GM12878 (cell line): ENCODE measurements at regions not wholly inside any gene's neighbourhood (a gene's known extent, or its start where the extent isn't known, plus 50 kb on each side); places are given as distances from the start of the nearest gene placed in this dataset.

Experiments
- ATAC-seq: fragments of 200-7000 bp; cut with Tn5 transposase; 3 replicates; pipeline ENCODE4 v1.9.1; 2020; ENCODE audit warnings: mild to moderate bottlenecking, moderate library complexity
- BruUV-seq: library from RNA; stranded (reverse); fragments of 400-500 nt; replicated peaks from 2 replicates; lab custom pipeline; 2021; lab: Mats Ljungman, UMichigan
- CTCF ChIA-PET: fragments of 300-600 bp; sonication (Branson Sonifier 250); formaldehyde crosslinking; extraction: SDS; loops from one replicate; lab custom pipeline; 2021; ENCODE audit warnings: inconsistent platforms; lab: Yijun Ruan, JAX
- POLR2A ChIA-PET: fragments of 350-600 bp; formaldehyde crosslinking; extraction: SDS; loops from one replicate; lab custom pipeline; 2021; ENCODE audit warnings: inconsistent platforms; lab: Charles Lee
- RAD21 ChIA-PET: fragments of 300-600 bp; sonication (Branson Sonifier 250); formaldehyde crosslinking; loops from one replicate; lab custom pipeline; 2023; ENCODE audit warnings: antibody characterized with exemption; ENCODE audit not compliant: unreplicated experiment; lab: Charles Lee
- SMC1A ChIA-PET: fragments of 300-600 bp; sonication (Branson Sonifier 250); formaldehyde crosslinking; loops from one replicate; lab custom pipeline; 2023; ENCODE audit not compliant: unreplicated experiment, uncharacterized antibody; lab: Charles Lee
- DNase-seq: peaks from one replicate; pipeline ENCODE4 v3.0.0-alpha.2; 2011; ENCODE audit warnings: low read depth, low spot score
- FAIRE-seq: peaks from 3 replicates; lab custom pipeline; 2011; peaks lifted over from hg19 to GRCh38; lab: Jason Lieb, UNC
- H2AFZ ChIP-seq: 2 replicates; pipeline ENCODE4 v1.6.0; 2011; ENCODE audit warnings: low read depth, low read length, control low read depth; ENCODE audit not compliant: control insufficient read depth
- H3K27ac ChIP-seq: 2 replicates; pipeline ENCODE4 v1.5.1; 2011; ENCODE audit warnings: control low read depth; ENCODE audit not compliant: control insufficient read depth, insufficient read depth
- H3K27me3 ChIP-seq, 2 experiments: replicated peaks in 1 of 2; 2 replicates each; pipeline versions ENCODE4 v1.6.0 to v1.6.1; 2011; ENCODE audit warnings: low read length in 1 of 2; ENCODE audit not compliant: control insufficient read depth in 2 of 2, insufficient read depth in 2 of 2
- H3K36me3 ChIP-seq, 2 experiments: 2 replicates each; pipeline ENCODE4 v1.5.1; 2011; ENCODE audit warnings: low read length in 1 of 2; ENCODE audit not compliant: control insufficient read depth in 2 of 2, insufficient read depth in 2 of 2
- H3K4me1 ChIP-seq: 2 replicates; pipeline ENCODE4 v1.6.1; 2011; ENCODE audit warnings: mild to moderate bottlenecking, low read length, moderate library complexity, mixed read lengths; ENCODE audit not compliant: control insufficient read depth, insufficient read depth
- H3K4me2 ChIP-seq: 2 replicates; pipeline ENCODE4 v1.6.0; 2011; ENCODE audit warnings: control low read depth; ENCODE audit not compliant: control insufficient read depth, insufficient read depth
- H3K4me3 ChIP-seq: fragments of 200-600 bp; sonication (generic); 2 replicates; pipeline ENCODE4 v1.5.1; 2016
- H3K79me2 ChIP-seq: 2 replicates; pipeline ENCODE4 v1.6.0; 2011; ENCODE audit warnings: low read length; ENCODE audit not compliant: control insufficient read depth, insufficient read depth
- H3K9ac ChIP-seq: 2 replicates; pipeline ENCODE4 v1.8.0; 2011; ENCODE audit warnings: low read length, control low read depth, mixed read lengths; ENCODE audit not compliant: control insufficient read depth, insufficient read depth
- H3K9me3 ChIP-seq: replicated peaks from 3 replicates; pipeline ENCODE4 v1.5.1; 2011; ENCODE audit warnings: mild to moderate bottlenecking, low read length; ENCODE audit not compliant: control insufficient read depth, insufficient read depth
- H4K20me1 ChIP-seq: 2 replicates; pipeline ENCODE4 v1.6.0; 2011; ENCODE audit not compliant: control insufficient read depth, insufficient read depth
- BMI1 ChIP-seq: fragments of 450-650 bp; IDR thresholded peaks from 2 replicates; pipeline ENCODE4 v1.6.1; 2016; ENCODE audit warnings: mild to moderate bottlenecking, moderate library complexity, borderline replicate concordance
- CHD1 ChIP-seq: IDR thresholded peaks from 2 replicates; pipeline ENCODE4 v1.6.1; 2012; ENCODE audit warnings: low read depth, low read length, improper control_type of control experiment
- CHD4 ChIP-seq: fragments of 200-600 bp; sonication (generic); IDR thresholded peaks from 2 replicates; pipeline ENCODE4 v1.6.1; 2016; ENCODE audit warnings: mild to moderate bottlenecking
- HCFC1 ChIP-seq: fragments of 150-350 bp; IDR thresholded peaks from 2 replicates; pipeline ENCODE4 v1.6.1; 2014; ENCODE audit warnings: low read length
- HDAC2 ChIP-seq: fragments of 200-600 bp; sonication (generic); IDR thresholded peaks from 2 replicates; pipeline ENCODE4 v1.6.1; 2017
- LARP7 ChIP-seq: fragments of 450-650 bp; IDR thresholded peaks from 2 replicates; pipeline ENCODE4 v1.6.1; 2017; ENCODE audit warnings: mild to moderate bottlenecking
- MEF2A ChIP-seq: IDR thresholded peaks from 2 replicates; pipeline ENCODE4 v1.6.1; 2011; ENCODE audit warnings: low read depth, mild to moderate bottlenecking, low read length, moderate library complexity; ENCODE audit not compliant: insufficient read depth
- NFYB ChIP-seq: IDR thresholded peaks from 2 replicates; pipeline ENCODE4 v1.6.1; 2011; ENCODE audit warnings: low read depth, mild to moderate bottlenecking, low read length, improper control_type of control experiment, moderate library complexity; ENCODE audit not compliant: insufficient read depth
- PAX8 ChIP-seq: fragments of 450-650 bp; IDR thresholded peaks from 2 replicates; pipeline ENCODE4 v1.6.1; 2017; ENCODE audit warnings: mild to moderate bottlenecking, moderate library complexity
- PML ChIP-seq: IDR thresholded peaks from 2 replicates; pipeline ENCODE4 v1.6.1; 2012; ENCODE audit warnings: low read length, inconsistent platforms
- POLR2A ChIP-seq: IDR thresholded peaks from 2 replicates; pipeline ENCODE4 v1.6.1; 2011; ENCODE audit warnings: low read depth, mild to moderate bottlenecking, low read length
- POLR2AphosphoS2 ChIP-seq: IDR thresholded peaks from 2 replicates; pipeline ENCODE4 v1.6.1; 2011; ENCODE audit warnings: low read depth, mild to moderate bottlenecking, low read length, improper control_type of control experiment, moderate library complexity
- RAD21 ChIP-seq: IDR thresholded peaks from 2 replicates; pipeline ENCODE4 v1.6.1; 2011; ENCODE audit warnings: mild to moderate bottlenecking, low read depth, low read length, moderate library complexity; ENCODE audit not compliant: insufficient read depth
- RAD51 ChIP-seq: fragments of 450-650 bp; IDR thresholded peaks from 2 replicates; pipeline ENCODE4 v1.6.1; 2016; ENCODE audit warnings: moderate library complexity, mild to moderate bottlenecking, inconsistent platforms
- RFX5 ChIP-seq: IDR thresholded peaks from 2 replicates; pipeline ENCODE4 v1.6.1; 2011; ENCODE audit warnings: low read depth, low read length, improper control_type of control experiment
- SUPT20H ChIP-seq: IDR thresholded peaks from 2 replicates; pipeline ENCODE4 v1.6.1; 2011; ENCODE audit warnings: low read depth, mild to moderate bottlenecking, low read length, moderate library complexity, borderline replicate concordance; ENCODE audit not compliant: control insufficient read depth
- YY1 ChIP-seq: IDR thresholded peaks from 2 replicates; pipeline ENCODE4 v1.6.1; 2011; ENCODE audit warnings: low read depth, mild to moderate bottlenecking, low read length
- in situ Hi-C: fragments of 300-500 bp; cut with MboI; formaldehyde crosslinking; loops from 9 replicates; pipeline ENCODE4 v1.14.3; 2018; ENCODE audit warnings: mixed read lengths
- intact Hi-C: fragments of 100-400 bp; cut with micrococcal nuclease; formaldehyde crosslinking; loops from one replicate; pipeline ENCODE4 v1.14.2; 2022; ENCODE audit not compliant: unreplicated experiment
- TF ChIP-seq, protein P1 (sequence below): fragments of 450-650 bp; IDR thresholded peaks from 2 replicates; pipeline ENCODE4 v1.6.1; 2017; ENCODE audit warnings: mild to moderate bottlenecking, low read depth, inconsistent platforms; ENCODE audit not compliant: poor library complexity, severe bottlenecking
- TF ChIP-seq, protein P2 (sequence below): IDR thresholded peaks from 2 replicates; pipeline ENCODE4 v1.6.1; 2011; ENCODE audit warnings: low read depth, low read length, improper control_type of control experiment, borderline replicate concordance
- TF ChIP-seq, protein P3 (sequence below): fragments of 450-650 bp; IDR thresholded peaks from 2 replicates; pipeline ENCODE4 v1.6.1; 2017; ENCODE audit warnings: antibody characterized with exemption, mild to moderate bottlenecking, moderate library complexity

- TF ChIP-seq, protein P1, sequence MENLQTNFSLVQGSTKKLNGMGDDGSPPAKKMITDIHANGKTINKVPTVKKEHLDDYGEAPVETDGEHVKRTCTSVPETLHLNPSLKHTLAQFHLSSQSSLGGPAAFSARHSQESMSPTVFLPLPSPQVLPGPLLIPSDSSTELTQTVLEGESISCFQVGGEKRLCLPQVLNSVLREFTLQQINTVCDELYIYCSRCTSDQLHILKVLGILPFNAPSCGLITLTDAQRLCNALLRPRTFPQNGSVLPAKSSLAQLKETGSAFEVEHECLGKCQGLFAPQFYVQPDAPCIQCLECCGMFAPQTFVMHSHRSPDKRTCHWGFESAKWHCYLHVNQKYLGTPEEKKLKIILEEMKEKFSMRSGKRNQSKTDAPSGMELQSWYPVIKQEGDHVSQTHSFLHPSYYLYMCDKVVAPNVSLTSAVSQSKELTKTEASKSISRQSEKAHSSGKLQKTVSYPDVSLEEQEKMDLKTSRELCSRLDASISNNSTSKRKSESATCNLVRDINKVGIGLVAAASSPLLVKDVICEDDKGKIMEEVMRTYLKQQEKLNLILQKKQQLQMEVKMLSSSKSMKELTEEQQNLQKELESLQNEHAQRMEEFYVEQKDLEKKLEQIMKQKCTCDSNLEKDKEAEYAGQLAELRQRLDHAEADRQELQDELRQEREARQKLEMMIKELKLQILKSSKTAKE, result no peak
- TF ChIP-seq HDAC2, result no peak
These were observed 232.1 kb upstream of the STK17B start (continued) for GRCh38 chr2:196403471-196403870.

- H3K36me3 ChIP-seq, result no peaks in the 10 kb centered on the region
- ChIA-PET POLR2A (interaction anchor here (0.8 to 3.4 kb wide), 4 partner anchors 10 to 23 kb away, joined by 4 to 26 read pairs (median 10); no protein-coding TSS in a partner anchor), RAD21 (interaction anchor here (0.7 to 3.6 kb wide), 12 partner anchors 10 to 326 kb away, joined by 3 to 28 read pairs (median 4); no protein-coding TSS in a partner anchor), CTCF (interaction anchor here (0.7 to 2.8 kb wide), 13 partner anchors 9 to 187 kb away, joined by 3 to 21 read pairs (median 5); no protein-coding TSS in a partner anchor), SMC1A (interaction anchor here (0.6 to 11.3 kb wide), 14 partner anchors 10 to 129 kb away, joined by 3 to 157 read pairs (median 8); no protein-coding TSS in a partner anchor)
- peak overlapping the region; percentile 67 for H3K4me2 ChIP-seq
- peak overlapping the region; percentile 46 for H3K9ac ChIP-seq
- no peaks in the 10 kb centered on the region for H4K20me1 ChIP-seq
- peak overlapping the region; percentile 32; the same call in 1 of the 2 replicates for H3K4me3 ChIP-seq
- H3K9me3 ChIP-seq, result no peaks in the 10 kb centered on the region
- no peak for FAIRE-seq
- H2AFZ ChIP-seq, result no peak overlapping the region
- H3K79me2 ChIP-seq, result peaks cover 86% of the 10 kb centered on the region
- peak overlapping the region; percentile 70 for H3K27ac ChIP-seq
- H3K4me1 ChIP-seq, result peaks cover 5% of the 10 kb centered on the region
- in situ Hi-C loops (no loop called here), intact Hi-C loops (loop anchor here (1.0 to 2.0 kb wide), 3 partner anchors 27 to 106 kb away; no protein-coding TSS in a partner anchor)
- H3K27me3 ChIP-seq, result no peaks in the 10 kb centered on the region
- peak; percentile 4; the same call in 1 of the 3 replicates for ATAC-seq
- no peak for DNase-seq
- BruUV-seq, result no TSS peak
- TF ChIP-seq PML (0 out of 2 replicates have a peak, but pooled peaks have one; percentile 7), YY1 (no peak), HCFC1 (no peak), NFYB (no peak), RFX5 (no peak), RAD21 (peak; percentile 75), CHD4 (no peak), CHD1 (no peak), POLR2A (no peak), MEF2A (no peak), RAD51 (no peak), BMI1 (no peak), SUPT20H (no peak), LARP7 (no peak), POLR2AphosphoS2 (no peak), PAX8 (no peak)
- TF ChIP-seq, protein P2, sequence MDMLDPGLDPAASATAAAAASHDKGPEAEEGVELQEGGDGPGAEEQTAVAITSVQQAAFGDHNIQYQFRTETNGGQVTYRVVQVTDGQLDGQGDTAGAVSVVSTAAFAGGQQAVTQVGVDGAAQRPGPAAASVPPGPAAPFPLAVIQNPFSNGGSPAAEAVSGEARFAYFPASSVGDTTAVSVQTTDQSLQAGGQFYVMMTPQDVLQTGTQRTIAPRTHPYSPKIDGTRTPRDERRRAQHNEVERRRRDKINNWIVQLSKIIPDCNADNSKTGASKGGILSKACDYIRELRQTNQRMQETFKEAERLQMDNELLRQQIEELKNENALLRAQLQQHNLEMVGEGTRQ, result no peak
- TF ChIP-seq, protein P3, sequence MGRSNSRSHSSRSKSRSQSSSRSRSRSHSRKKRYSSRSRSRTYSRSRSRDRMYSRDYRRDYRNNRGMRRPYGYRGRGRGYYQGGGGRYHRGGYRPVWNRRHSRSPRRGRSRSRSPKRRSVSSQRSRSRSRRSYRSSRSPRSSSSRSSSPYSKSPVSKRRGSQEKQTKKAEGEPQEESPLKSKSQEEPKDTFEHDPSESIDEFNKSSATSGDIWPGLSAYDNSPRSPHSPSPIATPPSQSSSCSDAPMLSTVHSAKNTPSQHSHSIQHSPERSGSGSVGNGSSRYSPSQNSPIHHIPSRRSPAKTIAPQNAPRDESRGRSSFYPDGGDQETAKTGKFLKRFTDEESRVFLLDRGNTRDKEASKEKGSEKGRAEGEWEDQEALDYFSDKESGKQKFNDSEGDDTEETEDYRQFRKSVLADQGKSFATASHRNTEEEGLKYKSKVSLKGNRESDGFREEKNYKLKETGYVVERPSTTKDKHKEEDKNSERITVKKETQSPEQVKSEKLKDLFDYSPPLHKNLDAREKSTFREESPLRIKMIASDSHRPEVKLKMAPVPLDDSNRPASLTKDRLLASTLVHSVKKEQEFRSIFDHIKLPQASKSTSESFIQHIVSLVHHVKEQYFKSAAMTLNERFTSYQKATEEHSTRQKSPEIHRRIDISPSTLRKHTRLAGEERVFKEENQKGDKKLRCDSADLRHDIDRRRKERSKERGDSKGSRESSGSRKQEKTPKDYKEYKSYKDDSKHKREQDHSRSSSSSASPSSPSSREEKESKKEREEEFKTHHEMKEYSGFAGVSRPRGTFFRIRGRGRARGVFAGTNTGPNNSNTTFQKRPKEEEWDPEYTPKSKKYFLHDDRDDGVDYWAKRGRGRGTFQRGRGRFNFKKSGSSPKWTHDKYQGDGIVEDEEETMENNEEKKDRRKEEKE, result no peak
These were observed 232.9 kb upstream of the STK17B start for GRCh38 chr2:196404276-196404675.
